HG03095 (cell line): ENCODE measurements at regions not wholly inside any gene's neighbourhood (a gene's known extent, or its start where the extent isn't known, plus 50 kb on each side); places are given as distances from the start of the nearest gene placed in this dataset.
"Not testable (repeated sequence)": the region's sequence is repeated elsewhere in the genome, so short reads cannot be mapped to it uniquely, and the experiment has no call there.

Experiments used
- ATAC-seq: cut with Tn5 transposase; IDR thresholded peaks from one replicate; pipeline ENCODE4 v1.9.1; 2021; ENCODE audit warnings: moderate library complexity; ENCODE audit not compliant: unreplicated experiment

DNA sequence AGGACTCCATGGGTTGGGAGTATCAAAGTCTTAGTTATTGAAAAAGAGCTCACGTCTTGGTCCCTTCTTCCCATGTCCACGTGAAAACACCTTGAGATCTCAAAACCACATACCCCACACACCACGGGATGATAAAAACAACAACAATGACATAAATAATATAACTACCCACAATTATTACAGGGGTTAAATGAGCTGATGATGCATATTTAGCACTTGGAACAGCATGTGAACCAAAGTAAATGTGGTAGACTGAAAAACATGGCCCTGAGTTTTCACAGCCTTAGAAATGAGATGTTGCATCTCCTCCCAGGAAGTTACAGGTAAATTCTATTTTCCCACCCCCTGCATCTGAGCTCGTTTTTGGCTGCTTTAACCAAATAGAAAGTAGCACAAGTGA, 208.9 kb downstream of the C16orf95 start:
- no peak for ATAC-seq

- ATAC-seq, result no peak
Observed at GRCh38 chr16:87108941-87109340, 208.3 kb downstream of the C16orf95 start.

DNA sequence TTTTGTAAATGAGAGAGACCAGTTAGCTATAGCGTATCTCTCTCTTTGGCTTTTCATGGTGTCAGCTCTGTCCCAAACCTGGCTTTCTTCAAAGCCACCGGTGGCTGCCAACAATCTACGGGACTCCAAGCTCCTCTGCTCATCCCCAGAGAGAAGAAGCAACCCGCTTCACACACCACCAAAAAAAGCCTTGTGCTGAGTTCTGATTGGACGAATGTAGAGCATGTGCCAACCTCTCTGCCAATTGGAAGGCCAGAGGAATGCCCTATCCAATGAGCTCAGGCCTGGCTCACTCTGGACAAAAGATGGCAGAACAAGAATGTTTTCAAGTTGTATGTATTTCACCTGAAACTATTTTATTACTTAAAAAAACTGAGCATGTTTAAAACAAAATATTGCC, 202.4 kb downstream of the C16orf95 start:
- no peak for ATAC-seq

GRCh38 chr16:87115646-87116045, 201.5 kb downstream of the C16orf95 start:
- ATAC-seq, result no peak

DNA sequence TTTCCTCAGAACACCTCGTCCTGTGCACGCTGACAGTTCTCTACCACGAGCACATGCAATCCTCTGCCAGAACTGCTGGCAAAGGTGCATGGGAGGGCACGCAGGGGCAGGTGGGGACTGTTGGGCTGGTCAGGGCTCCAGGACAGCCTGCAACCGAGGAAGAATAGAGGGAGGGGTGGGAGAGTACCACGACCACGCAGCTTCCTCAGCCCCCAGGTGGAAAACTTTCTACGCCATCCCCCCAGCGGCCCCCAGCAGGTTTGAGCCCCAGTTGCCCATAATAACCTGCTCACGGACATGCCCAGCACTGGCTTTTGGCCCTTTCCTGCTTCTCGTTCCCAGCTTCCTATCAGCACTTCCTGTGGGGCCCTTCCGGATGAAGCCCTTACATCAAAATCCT, 199.3 kb downstream of the C16orf95 start:
- ATAC-seq, result no peak

GRCh38 chr16:87119168-87119567, 198.0 kb downstream of the C16orf95 start:
- no peak for ATAC-seq

DNA sequence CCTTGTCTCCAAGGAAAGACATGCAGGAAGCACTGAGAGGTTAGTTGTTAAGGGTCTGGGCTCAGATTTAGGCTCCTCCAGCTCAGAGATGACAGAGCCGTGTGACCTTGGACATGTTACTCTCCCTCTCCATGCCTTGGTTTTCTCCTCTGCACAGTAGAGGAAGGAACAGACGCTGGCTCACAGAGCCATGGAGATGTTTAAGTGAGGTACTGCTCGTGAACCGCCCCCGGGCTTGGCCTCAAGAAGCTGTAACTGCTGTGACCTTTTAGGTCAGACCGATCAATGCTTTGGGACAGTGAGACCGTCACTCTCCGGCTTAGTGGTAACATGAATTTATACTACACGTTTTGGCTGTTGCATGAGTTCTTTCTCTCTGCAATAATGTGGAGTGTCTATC, 197.4 kb downstream of the C16orf95 start:
- ATAC-seq, result no peak

- ATAC-seq, result no peak
Observed at GRCh38 chr16:87121816-87122215, 195.4 kb downstream of the C16orf95 start.

DNA sequence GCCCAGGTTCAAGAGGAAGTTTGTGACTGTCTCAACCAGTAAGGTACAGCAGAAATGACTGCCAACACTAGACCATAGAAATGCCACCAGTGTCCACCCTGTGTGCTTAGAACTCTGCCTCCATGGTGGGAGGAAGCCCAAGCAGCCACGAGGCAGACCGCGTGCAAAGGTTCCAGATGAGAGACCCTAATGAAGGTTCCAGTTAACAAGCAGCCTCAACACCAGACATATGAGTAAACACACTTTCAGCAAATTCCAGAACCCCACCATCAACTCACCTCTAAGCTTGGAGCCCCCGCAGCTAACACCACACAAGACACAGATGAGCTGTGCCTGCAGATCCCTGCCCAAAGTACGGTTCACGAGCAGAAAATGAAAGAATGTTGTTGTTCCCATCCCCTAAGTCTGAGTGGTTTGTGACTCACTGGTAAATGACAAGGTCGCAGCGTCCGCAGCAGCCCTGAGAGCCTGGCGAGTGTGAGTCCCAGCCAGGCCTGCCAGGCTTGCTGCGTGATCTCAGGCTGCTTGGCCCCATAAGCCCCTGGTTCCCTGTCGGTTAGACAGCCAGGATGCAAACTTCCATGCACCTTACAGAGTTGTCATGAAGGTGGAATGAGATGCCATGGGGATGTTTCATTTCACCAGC, 193.7 kb downstream of the C16orf95 start:
- no peak for ATAC-seq

DNA sequence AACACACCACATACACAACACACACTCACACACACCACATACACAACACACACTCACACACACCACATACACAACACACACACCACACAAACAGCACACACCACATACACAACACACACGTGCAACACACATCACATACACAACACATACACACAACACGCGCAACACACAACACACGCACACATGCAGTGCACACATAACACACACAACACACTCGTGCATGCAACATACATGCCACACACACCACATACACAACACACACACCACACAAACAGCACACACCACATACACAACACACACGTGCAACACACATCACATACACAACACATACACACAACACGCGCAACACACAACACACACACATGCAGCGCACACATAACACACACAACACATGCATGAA, 192.8 kb downstream of the C16orf95 start:
- not testable (repeated sequence) for ATAC-seq

GRCh38 chr16:87125206-87126155, 191.7 kb downstream of the C16orf95 start:
- ATAC-seq, result no peak

DNA sequence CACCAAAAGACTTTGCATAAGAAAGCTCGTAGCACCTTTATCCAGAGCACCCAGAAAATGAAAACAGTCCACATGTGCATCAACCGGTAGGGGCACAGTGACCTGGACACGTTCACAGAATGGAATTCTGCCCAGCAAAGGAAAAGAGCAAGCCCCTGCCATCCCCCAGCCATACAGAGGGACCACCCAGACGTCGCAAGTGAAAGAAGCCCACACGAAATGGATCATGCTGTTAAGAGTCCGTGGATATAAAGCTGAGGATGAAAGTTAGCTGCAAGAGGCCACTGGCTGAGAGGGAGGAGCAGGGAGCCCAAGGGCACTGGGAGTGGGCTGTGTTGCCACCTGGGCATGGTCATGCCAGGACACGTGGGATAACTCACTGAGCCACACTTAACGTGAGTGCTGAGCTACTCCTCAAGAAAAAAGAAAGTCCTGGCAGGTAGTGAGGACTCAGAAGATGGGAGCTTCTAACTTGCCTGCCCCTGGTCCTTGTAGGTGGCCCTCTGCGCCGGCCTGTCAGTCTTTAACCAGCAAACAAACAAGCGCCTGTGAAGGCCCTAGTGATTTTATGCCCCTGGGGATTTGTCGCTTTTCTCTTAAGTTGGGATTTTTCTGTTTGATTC, 190.7 kb downstream of the C16orf95 start:
- no peak for ATAC-seq

GRCh38 chr16:87127061-87127765, 190.0 kb downstream of the C16orf95 start:
- ATAC-seq, result no peak

GRCh38 chr16:87127766-87128147, 189.4 kb downstream of the C16orf95 start:
- no peak for ATAC-seq

DNA sequence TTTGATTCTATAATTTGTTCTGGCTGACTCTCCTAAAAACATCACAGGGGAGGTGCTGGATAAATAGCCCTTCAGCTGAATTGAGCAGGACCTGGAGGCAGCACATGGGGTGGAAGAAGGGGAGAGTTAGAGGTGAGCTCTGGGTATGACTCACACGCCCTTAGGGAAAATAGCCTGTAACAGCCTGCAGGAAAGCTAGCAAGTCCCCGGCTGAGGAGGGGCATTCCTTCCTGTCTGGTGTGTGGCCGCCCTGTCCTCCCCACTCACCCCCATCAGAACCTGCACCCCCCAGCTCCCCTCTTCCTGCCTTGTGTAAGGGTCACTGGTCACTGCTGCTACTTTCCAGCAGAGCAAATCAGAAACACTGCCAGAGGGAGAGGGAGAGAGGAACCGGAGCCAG, 187.4 kb downstream of the C16orf95 start:
- ATAC-seq, result no peak

- no peak for ATAC-seq
Observed at GRCh38 chr16:87131061-87131995, 185.9 kb downstream of the C16orf95 start.

DNA sequence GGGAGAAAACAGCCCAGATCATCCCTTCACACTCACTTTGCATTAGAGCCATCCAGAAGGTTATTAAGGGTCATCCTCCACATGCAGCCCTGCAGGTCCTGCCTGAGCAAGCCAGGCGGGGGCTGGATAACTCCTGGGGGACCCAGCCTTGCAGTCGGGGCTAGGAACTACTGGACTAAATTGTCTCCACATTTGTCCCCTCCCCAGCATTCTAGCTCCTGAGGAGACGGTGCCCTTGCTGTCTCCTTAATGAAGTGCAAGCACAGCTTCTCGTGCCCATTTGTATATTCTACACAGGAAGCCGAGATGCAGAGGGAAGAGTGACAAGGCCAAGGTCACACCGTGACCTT, 185.2 kb downstream of the C16orf95 start:
- ATAC-seq, result no peak

- ATAC-seq, result no peak
Observed at GRCh38 chr16:87132361-87133014, 184.7 kb downstream of the C16orf95 start.

- ATAC-seq, result no peak
Observed at GRCh38 chr16:87133112-87133850, 183.9 kb downstream of the C16orf95 start.
